AG10803 (cell line): ENCODE measurements at regions not wholly inside any gene's neighbourhood (a gene's known extent, or its start where the extent isn't known, plus 50 kb on each side); places are given as distances from the start of the nearest gene placed in this dataset.
"Not testable (repeated sequence)": the region's sequence is repeated elsewhere in the genome, so short reads cannot be mapped to it uniquely, and the experiment has no call there.

Experiments used
- DNase-seq: peaks from one replicate; pipeline ENCODE4 v3.0.0; 2010; ENCODE audit warnings: low read depth
- H3K4me3 ChIP-seq: 2 replicates; pipeline ENCODE4 v1.5.1; 2011; ENCODE audit warnings: mild to moderate bottlenecking, low read length, control low read depth
- CTCF ChIP-seq: conservative IDR thresholded peaks from 2 replicates; pipeline ENCODE4 v1.5.1; 2011; ENCODE audit warnings: mild to moderate bottlenecking, low read length, control low read depth, inconsistent platforms

GRCh38 chr5:91306497-91306896 is 76.6 kb downstream of the ARRDC3 start:
- H3K4me3 ChIP-seq = no peak overlapping the region
- no peak for TF ChIP-seq CTCF
- peak; percentile 43 for DNase-seq

GRCh38 chr5:91305640-91306039 is 77.5 kb downstream of the ARRDC3 start:
- H3K4me3 ChIP-seq = no peak overlapping the region
- TF ChIP-seq CTCF = no peak
- DNase-seq = no peak

- not testable (repeated sequence) for DNase-seq, H3K4me3 ChIP-seq
These were observed 79.1 kb downstream of the ARRDC3 start for GRCh38 chr5:91304015-91304414.

- TF ChIP-seq CTCF = no peak
- no peak for DNase-seq
- H3K4me3 ChIP-seq = no peak overlapping the region
These were observed 80.2 kb downstream of the ARRDC3 start for GRCh38 chr5:91302958-91303357.

- DNase-seq = no peak
- H3K4me3 ChIP-seq = no peak overlapping the region
These were observed 80.8 kb downstream of the ARRDC3 start for GRCh38 chr5:91302305-91302704.

GRCh38 chr5:91301106-91301846 is 81.8 kb downstream of the ARRDC3 start:
- DNase-seq = peak; percentile 91
- TF ChIP-seq CTCF = no peak
- H3K4me3 ChIP-seq = no peak overlapping the region

More at GRCh38 chr5:91302305-91302704, 80.8 kb downstream of the ARRDC3 start:
- TF ChIP-seq CTCF = no peak

GRCh38 chr5:91297994-91298393 is 85.1 kb downstream of the ARRDC3 start:
- H3K4me3 ChIP-seq = no peak overlapping the region
- no peak for TF ChIP-seq CTCF
- no peak for DNase-seq
